Esophagus squamous epithelium (tissue), 5 donors: ENCODE measurements at regions not wholly inside any gene's neighbourhood (a gene's known extent, or its start where the extent isn't known, plus 50 kb on each side); places are given as distances from the start of the nearest gene placed in this dataset.

Experiments
- DNase-seq: peaks from one replicate; lab custom pipeline; 2025; lab: John Stamatoyannopoulos, UW
- H3K27ac ChIP-seq, 4 donors: fragments of 200-600 bp; sonication (generic); one replicate each; pipeline ENCODE4 v1.5.1; 2016 to 2019; ENCODE audit warnings: mild to moderate bottlenecking in 1 of 4
- H3K27me3 ChIP-seq, 4 donors: fragments of 200-600 bp; sonication (generic); 1 replicate in 3 of 4; 2 replicates in 1 of 4; pipeline versions ENCODE4 v1.5.1 to v1.6.0; 2017 to 2021; ENCODE audit warnings: antibody characterized with exemption in 1 of 4
- H3K36me3 ChIP-seq, 3 donors: fragments of 200-600 bp; sonication (generic); one replicate each; pipeline ENCODE4 v1.5.1; 2016 to 2019
- H3K4me1 ChIP-seq, 3 donors: fragments of 200-600 bp; sonication (generic); one replicate each; pipeline ENCODE4 v1.5.1; 2017 to 2019
- H3K4me3 ChIP-seq, 4 donors: fragments of 200-600 bp; sonication (generic); 1 replicate in 3 of 4; 2 replicates in 1 of 4; pipeline ENCODE4 v1.5.1; 2016 to 2019; ENCODE audit warnings: mild to moderate bottlenecking in 2 of 4, moderate library complexity in 1 of 4
- H3K9me3 ChIP-seq, 3 donors: fragments of 200-600 bp; sonication (generic); one replicate each; pipeline ENCODE4 v1.5.1; 2016 to 2019
- POLR2A ChIP-seq, 4 donors: fragments of 450-650 bp; IDR thresholded peaks; one replicate each; pipeline ENCODE4 v1.6.1; 2017; ENCODE audit warnings: antibody characterized with exemption in 4 of 4, mild to moderate bottlenecking in 4 of 4, moderate library complexity in 3 of 4
- WGBS, 2 donors: methylation state at CpG; one replicate each; pipeline ENCODE4 v1.1.5; 2018; 5-methylcytosine and 5-hydroxymethylcytosine counted together
- intact Hi-C: fragments of 100-400 bp; cut with DNase I; formaldehyde crosslinking; loops from one replicate; pipeline ENCODE4 v1.15.0; 2022
- TF ChIP-seq, protein P1 (sequence below), 6 experiments: fragments of 450-650 bp in 4 of 6; fragments of 200-600 bp in 2 of 6; sonication (generic) in 2 of 6; IDR thresholded peaks; one replicate each; pipeline ENCODE4 v1.5.1; 2016 to 2019; ENCODE audit warnings: antibody characterized with exemption in 6 of 6, mild to moderate bottlenecking in 4 of 6, moderate library complexity in 4 of 6
- donor health status: DM: yes; HTN: yes; CAD: no.

DNA sequence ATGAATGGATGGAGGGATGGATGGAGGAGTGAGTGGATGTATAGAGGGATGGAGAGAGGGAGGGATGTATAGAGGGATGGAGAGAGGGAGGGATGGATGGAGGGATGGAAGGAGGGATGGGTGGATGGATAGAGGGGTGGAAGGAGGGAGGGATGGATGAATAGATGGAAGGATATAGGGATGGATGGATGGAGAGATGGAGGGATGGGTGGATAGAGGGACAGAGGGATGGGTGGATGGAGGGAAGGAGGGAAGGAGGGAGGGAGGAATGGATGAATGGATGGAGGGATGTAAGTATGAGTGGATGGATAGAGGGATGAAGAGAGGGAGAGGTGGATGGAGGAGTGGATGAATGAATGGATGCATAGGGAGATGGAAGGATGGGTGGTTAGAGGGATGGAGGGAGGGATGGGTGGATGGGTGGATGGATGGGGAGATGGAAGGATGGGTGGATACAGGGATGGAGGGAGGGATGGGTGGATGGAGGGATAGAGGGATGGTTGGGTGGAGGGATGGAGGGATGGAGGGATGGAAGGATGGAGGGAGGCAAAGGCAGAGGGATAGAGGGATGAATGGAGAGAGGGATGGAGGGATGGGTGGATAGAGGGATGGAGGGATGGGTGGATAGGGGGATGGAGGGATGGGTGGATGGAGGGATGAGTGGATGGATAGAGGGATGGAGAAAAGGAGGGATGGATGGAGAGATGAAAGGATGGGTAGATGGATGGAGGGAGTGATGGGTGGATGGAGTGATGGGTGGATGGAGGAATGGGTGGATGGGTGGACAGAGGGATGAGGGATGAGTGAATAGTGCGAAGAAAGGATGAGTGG lies 313.8 kb downstream of the UACA start:
- H3K27ac ChIP-seq, result no peak overlapping the region
- H3K27me3 ChIP-seq, result peaks cover 0 to 85% (median 2%) of the 10 kb centered on the region in 4 donors
- 97 to 98% methylated on average over 1 of the region's 1 CpG for WGBS, 2 donors
- no peak overlapping the region for H3K4me3 ChIP-seq
- no peaks in the 10 kb centered on the region for H3K36me3 ChIP-seq
- H3K9me3 ChIP-seq, result no peaks in the 10 kb centered on the region
- no peak for DNase-seq
- intact Hi-C loops, result no loop called here
- peaks cover 0 to 12% (median 3%) of the 10 kb centered on the region in 3 donors for H3K4me1 ChIP-seq
- TF ChIP-seq POLR2A (IDR thresholded peaks at IDR 0.05), result no peak
- TF ChIP-seq, protein P1, sequence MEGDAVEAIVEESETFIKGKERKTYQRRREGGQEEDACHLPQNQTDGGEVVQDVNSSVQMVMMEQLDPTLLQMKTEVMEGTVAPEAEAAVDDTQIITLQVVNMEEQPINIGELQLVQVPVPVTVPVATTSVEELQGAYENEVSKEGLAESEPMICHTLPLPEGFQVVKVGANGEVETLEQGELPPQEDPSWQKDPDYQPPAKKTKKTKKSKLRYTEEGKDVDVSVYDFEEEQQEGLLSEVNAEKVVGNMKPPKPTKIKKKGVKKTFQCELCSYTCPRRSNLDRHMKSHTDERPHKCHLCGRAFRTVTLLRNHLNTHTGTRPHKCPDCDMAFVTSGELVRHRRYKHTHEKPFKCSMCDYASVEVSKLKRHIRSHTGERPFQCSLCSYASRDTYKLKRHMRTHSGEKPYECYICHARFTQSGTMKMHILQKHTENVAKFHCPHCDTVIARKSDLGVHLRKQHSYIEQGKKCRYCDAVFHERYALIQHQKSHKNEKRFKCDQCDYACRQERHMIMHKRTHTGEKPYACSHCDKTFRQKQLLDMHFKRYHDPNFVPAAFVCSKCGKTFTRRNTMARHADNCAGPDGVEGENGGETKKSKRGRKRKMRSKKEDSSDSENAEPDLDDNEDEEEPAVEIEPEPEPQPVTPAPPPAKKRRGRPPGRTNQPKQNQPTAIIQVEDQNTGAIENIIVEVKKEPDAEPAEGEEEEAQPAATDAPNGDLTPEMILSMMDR (IDR thresholded peaks at IDR 0.05), result no peak

DNA sequence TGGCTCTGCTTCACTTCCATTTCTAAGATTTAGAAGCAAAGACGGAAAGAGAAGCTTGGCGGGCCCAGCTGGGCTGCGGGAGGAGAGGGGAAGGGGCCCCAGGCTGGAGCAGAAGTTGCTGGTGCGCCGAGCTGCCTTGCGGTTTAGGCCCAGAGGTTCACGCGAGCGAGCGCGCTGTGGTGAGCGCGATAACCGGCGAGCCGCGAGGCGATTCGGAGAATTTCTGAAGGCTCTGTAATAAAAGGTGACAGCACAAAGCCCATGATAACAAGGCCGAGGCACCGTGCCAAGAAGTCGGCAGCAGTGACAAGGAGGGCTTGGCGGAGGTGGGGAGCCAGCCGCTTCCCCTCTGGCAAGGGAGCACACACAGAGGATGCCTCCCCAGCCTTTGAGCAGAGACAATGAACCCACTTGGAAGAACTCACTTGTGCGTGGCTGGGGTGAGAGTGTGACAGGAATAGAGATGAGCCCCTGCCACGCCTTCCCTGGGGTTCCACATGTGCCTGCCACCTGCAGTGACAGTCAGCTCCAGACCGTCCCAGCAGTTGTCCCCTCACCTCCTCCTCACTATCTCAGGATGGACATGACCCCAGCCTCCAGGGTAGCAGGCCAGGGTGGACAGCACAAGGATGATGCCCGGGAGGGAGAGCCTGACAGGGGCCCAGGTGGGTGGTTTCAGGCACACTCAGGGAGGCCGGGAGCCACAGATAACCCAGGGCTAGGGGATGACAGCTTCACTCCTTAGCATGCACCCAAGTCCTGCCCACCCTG lies 315.2 kb downstream of the UACA start:
- intact Hi-C loops, result no loop called here
- Histone ChIP-seq H3K4me3 (no peak overlapping the region), H3K27me3 (peaks cover 0 to 99% (median 2%) of the 10 kb centered on the region in 4 donors), H3K36me3 (no peaks in the 10 kb centered on the region), H3K27ac (no peak overlapping the region), H3K4me1 (peaks cover 0 to 12% (median 3%) of the 10 kb centered on the region in 3 donors), H3K9me3 (no peaks in the 10 kb centered on the region)
- 64 to 73% methylated on average over 17 to 25 of the region's 29 CpGs for WGBS, 2 donors
- no peak for TF ChIP-seq POLR2A (IDR thresholded peaks at IDR 0.05)
- TF ChIP-seq, protein P1 (IDR thresholded peaks at IDR 0.05), result no peak
- DNase-seq, result no peak

DNA sequence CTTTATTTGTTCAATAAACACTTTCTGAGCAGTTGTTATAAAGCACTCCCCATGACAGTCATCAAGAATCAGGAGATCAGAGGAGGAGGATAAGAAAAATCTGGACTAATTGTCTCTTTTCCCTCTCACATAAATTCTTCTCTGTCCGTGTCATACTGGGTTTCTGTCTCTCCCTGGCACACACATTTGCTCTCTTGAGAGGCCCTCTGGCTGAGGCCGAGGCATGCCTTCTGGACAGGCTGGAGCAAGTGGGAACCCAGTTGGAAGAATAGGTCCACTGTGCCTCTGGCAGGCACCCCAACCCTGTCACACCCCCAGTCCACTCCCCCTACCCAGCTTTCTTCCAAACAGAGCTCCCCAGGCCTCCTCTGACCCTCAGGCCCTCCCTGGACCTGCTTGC lies 315.8 kb downstream of the UACA start:
- Histone ChIP-seq H3K4me3 (no peak overlapping the region), H3K9me3 (no peaks in the 10 kb centered on the region), H3K4me1 (peaks cover 0 to 12% (median 3%) of the 10 kb centered on the region in 3 donors), H3K36me3 (no peaks in the 10 kb centered on the region), H3K27me3 (peaks cover 0 to 100% (median 2%) of the 10 kb centered on the region in 4 donors), H3K27ac (no peak overlapping the region)
- intact Hi-C loops, result no loop called here
- WGBS, 2 donors, result 18 to 35% methylated on average over 1 to 2 of the region's 2 CpGs
- no peak for DNase-seq
- TF ChIP-seq, protein P1 (IDR thresholded peaks at IDR 0.05), result no peak
- TF ChIP-seq POLR2A (IDR thresholded peaks at IDR 0.05), result no peak

DNA sequence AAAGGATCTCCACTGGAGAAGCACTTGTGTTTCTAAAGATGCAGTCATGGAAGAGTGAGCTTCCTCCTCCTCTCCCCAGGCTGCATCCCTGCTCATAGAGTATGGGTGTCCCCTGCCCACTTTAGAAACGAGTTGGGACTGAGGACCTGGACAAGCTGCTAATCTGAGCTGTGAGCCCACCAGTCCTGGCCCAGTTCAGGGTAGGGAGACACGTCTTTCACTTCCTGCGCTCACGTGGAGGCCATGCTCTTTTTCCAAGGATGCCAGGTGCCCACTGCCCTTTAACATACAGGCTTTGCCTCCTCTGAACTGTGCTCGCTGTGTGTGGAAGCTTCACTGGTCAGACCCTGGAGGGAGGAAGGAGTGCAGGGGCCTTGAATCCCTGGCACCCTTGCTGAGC lies 316.3 kb downstream of the UACA start:
- Histone ChIP-seq H3K36me3 (no peaks in the 10 kb centered on the region), H3K4me3 (no peak overlapping the region), H3K4me1 (peaks cover 0 to 12% (median 3%) of the 10 kb centered on the region in 3 donors), H3K9me3 (no peaks in the 10 kb centered on the region), H3K27me3 (peaks cover 0 to 100% (median 2%) of the 10 kb centered on the region in 4 donors), H3K27ac (no peak overlapping the region)
- WGBS, 2 donors, result 80 to 82% methylated on average over 5 of the region's 5 CpGs
- DNase-seq, result no peak
- intact Hi-C loops, result no loop called here
- no peak for TF ChIP-seq POLR2A (IDR thresholded peaks at IDR 0.05)
- TF ChIP-seq, protein P1 (IDR thresholded peaks at IDR 0.05), result no peak
